ENCODE measurements at regions not wholly inside any gene's neighbourhood (a gene's known extent, or its start where the extent isn't known, plus 50 kb on each side); places are given as distances from the start of the nearest gene placed in this dataset.

- H4K20me1 ChIP-seq (ENCODE audit: control insufficient read depth, extremely low read depth, insufficient read depth, low read length), result no peaks in the 10 kb centered on the region
- no peak overlapping the region for H2AFZ ChIP-seq (ENCODE audit: low read length)
- no peak overlapping the region for H3K27ac ChIP-seq (ENCODE audit: insufficient read depth, low read length)
- H3K4me2 ChIP-seq (ENCODE audit: extremely low read depth, insufficient read depth, low read length), result no peak overlapping the region
- no peaks in the 10 kb centered on the region for H3K4me1 ChIP-seq (ENCODE audit: control insufficient read depth, extremely low read depth, insufficient read depth, low read length)
- no peaks in the 10 kb centered on the region for H3K27me3 ChIP-seq (ENCODE audit: control insufficient read depth, insufficient read depth, low read length)
- H3K4me3 ChIP-seq (replicated peaks in 1 of 4; ENCODE audit: control extremely low read depth in 1 of 4, insufficient read depth in 1 of 4, low read depth in 3 of 4, low read length in 4 of 4), result no peak overlapping the region
- H3K9me3 ChIP-seq (ENCODE audit: control insufficient read depth, insufficient read depth, low read depth, low read length), result no peaks in the 10 kb centered on the region
- DNase-seq (ENCODE audit: low read depth in 2 of 2), result peak in 1 of 2 donors; percentile 24
- no peaks in the 10 kb centered on the region for H3K36me3 ChIP-seq (ENCODE audit: control insufficient read depth, insufficient read depth, low read length)
- TF ChIP-seq CTCF (conservative IDR thresholded peaks at IDR 0.05 in 1 of 2, IDR thresholded peaks at IDR 0.05 in 1 of 2; ENCODE audit: low read depth in 1 of 2, low read length in 2 of 2), result no peak
- no peak for TF ChIP-seq EZH2 (IDR thresholded peaks at IDR 0.05; ENCODE audit: low read length, missing control alignments)
- H3K9ac ChIP-seq (ENCODE audit: insufficient read depth, low read length), result no peak overlapping the region
- no peaks in the 10 kb centered on the region for H3K79me2 ChIP-seq (ENCODE audit: control insufficient read depth, insufficient read depth, low read length)
These were observed 236.1 kb downstream of the SPRY1 start for GRCh38 chr4:123632693-123633030.

- Histone ChIP-seq H3K4me1 (ENCODE audit: control insufficient read depth, extremely low read depth, insufficient read depth, low read length) (no peaks in the 10 kb centered on the region), H3K9ac (ENCODE audit: insufficient read depth, low read length) (no peak overlapping the region), H3K27me3 (ENCODE audit: control insufficient read depth, insufficient read depth, low read length) (no peaks in the 10 kb centered on the region), H2AFZ (ENCODE audit: low read length) (no peak overlapping the region), H3K9me3 (ENCODE audit: control insufficient read depth, insufficient read depth, low read depth, low read length) (no peaks in the 10 kb centered on the region), H3K27ac (ENCODE audit: insufficient read depth, low read length) (no peak overlapping the region), H3K4me3 (replicated peaks in 1 of 4; ENCODE audit: control extremely low read depth in 1 of 4, insufficient read depth in 1 of 4, low read depth in 3 of 4, low read length in 4 of 4) (no peak overlapping the region), H4K20me1 (ENCODE audit: control insufficient read depth, extremely low read depth, insufficient read depth, low read length) (no peaks in the 10 kb centered on the region), H3K36me3 (ENCODE audit: control insufficient read depth, insufficient read depth, low read length) (no peaks in the 10 kb centered on the region), H3K4me2 (ENCODE audit: extremely low read depth, insufficient read depth, low read length) (no peak overlapping the region), H3K79me2 (ENCODE audit: control insufficient read depth, insufficient read depth, low read length) (no peaks in the 10 kb centered on the region)
- TF ChIP-seq CTCF (conservative IDR thresholded peaks at IDR 0.05 in 1 of 2, IDR thresholded peaks at IDR 0.05 in 1 of 2; ENCODE audit: low read depth in 1 of 2, low read length in 2 of 2) (no peak), EZH2 (IDR thresholded peaks at IDR 0.05; ENCODE audit: low read length, missing control alignments) (no peak)
- DNase-seq (ENCODE audit: low read depth in 2 of 2), result no peak
These were observed 242.2 kb downstream of the SPRY1 start for GRCh38 chr4:123638834-123639233.

- Histone ChIP-seq H4K20me1 (ENCODE audit: control insufficient read depth, extremely low read depth, insufficient read depth, low read length) (no peaks in the 10 kb centered on the region), H3K4me1 (ENCODE audit: control insufficient read depth, extremely low read depth, insufficient read depth, low read length) (no peaks in the 10 kb centered on the region), H3K36me3 (ENCODE audit: control insufficient read depth, insufficient read depth, low read length) (no peaks in the 10 kb centered on the region), H3K27ac (ENCODE audit: insufficient read depth, low read length) (no peak overlapping the region), H3K79me2 (ENCODE audit: control insufficient read depth, insufficient read depth, low read length) (no peaks in the 10 kb centered on the region), H3K4me2 (ENCODE audit: extremely low read depth, insufficient read depth, low read length) (no peak overlapping the region), H2AFZ (ENCODE audit: low read length) (no peak overlapping the region), H3K27me3 (ENCODE audit: control insufficient read depth, insufficient read depth, low read length) (no peaks in the 10 kb centered on the region), H3K9me3 (ENCODE audit: control insufficient read depth, insufficient read depth, low read depth, low read length) (no peaks in the 10 kb centered on the region), H3K9ac (ENCODE audit: insufficient read depth, low read length) (no peak overlapping the region), H3K4me3 (replicated peaks in 1 of 4; ENCODE audit: control extremely low read depth in 1 of 4, insufficient read depth in 1 of 4, low read depth in 3 of 4, low read length in 4 of 4) (no peak overlapping the region)
- DNase-seq (ENCODE audit: low read depth in 2 of 2), result peak in 1 of 2 donors; percentile 69
- no peak for TF ChIP-seq EZH2 (IDR thresholded peaks at IDR 0.05; ENCODE audit: low read length, missing control alignments)
- no peak for TF ChIP-seq CTCF (conservative IDR thresholded peaks at IDR 0.05 in 1 of 2, IDR thresholded peaks at IDR 0.05 in 1 of 2; ENCODE audit: low read depth in 1 of 2, low read length in 2 of 2)
These were observed 243.7 kb downstream of the SPRY1 start for GRCh38 chr4:123640271-123640670.

Data from fibroblast of lung (primary cell).